ENCODE measurements at regions not wholly inside any gene's neighbourhood (a gene's known extent, or its start where the extent isn't known, plus 50 kb on each side); places are given as distances from the start of the nearest gene placed in this dataset.
"Not testable (repeated sequence)": the region's sequence is repeated elsewhere in the genome, so short reads cannot be mapped to it uniquely, and the experiment has no call there.

DNA sequence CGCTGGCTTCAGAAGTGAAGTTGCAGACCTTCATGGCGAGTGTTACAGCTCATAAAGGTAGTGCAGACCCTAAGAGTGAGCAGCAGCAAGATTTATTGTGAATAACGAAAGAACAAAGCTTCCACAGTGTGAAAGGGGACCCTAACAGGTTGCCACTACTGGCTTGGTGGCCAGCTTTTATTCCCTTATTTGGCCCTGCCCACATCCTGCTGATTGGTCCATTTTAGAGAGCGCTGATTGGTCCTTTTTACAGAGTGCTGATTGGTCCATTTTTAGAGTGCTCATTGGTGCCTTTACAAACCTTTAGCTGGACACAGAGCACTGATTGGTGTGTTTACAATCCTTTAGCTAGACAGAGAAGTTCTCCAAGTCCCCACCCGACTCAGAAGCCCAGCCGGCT is 298.0 kb upstream of the DLGAP1 start:
- H3K27me3 ChIP-seq (ENCODE audit: control insufficient read depth in 1 of 2, insufficient read depth in 1 of 2, low read length in 2 of 2); H2BK120ac ChIP-seq (ENCODE audit: low read depth, low read length); H2BK15ac ChIP-seq (ENCODE audit: low read depth, poor library complexity, severe bottlenecking); H2BK5ac ChIP-seq (ENCODE audit: low read depth, low read length, poor library complexity, severe bottlenecking); H2AFZ ChIP-seq (ENCODE audit: low read depth, low read length); H2BK12ac ChIP-seq (ENCODE audit: low read length in 2 of 2); H3K14ac ChIP-seq (ENCODE audit: low read length in 2 of 2); H3K9ac ChIP-seq (ENCODE audit: low read length); H3K27ac ChIP-seq (ENCODE audit: low read length, poor library complexity, severe bottlenecking); H3K18ac ChIP-seq (ENCODE audit: low read depth in 1 of 2, low read length in 2 of 2); H3K79me1 ChIP-seq (replicated peaks; ENCODE audit: low read length, poor library complexity, severe bottlenecking); H3K23ac ChIP-seq (ENCODE audit: low read length in 2 of 2); H4K8ac ChIP-seq (ENCODE audit: low read length); DNase-seq; H4K91ac ChIP-seq (ENCODE audit: low read length); H3K4me2 ChIP-seq (ENCODE audit: low read length, poor library complexity, severe bottlenecking); H3K4me1 ChIP-seq (ENCODE audit: control insufficient read depth, insufficient read depth, low read depth, low read length); H3K4ac ChIP-seq (ENCODE audit: low read depth in 1 of 2, low read length in 2 of 2); H3K36me3 ChIP-seq (ENCODE audit: control insufficient read depth in 1 of 2, insufficient read depth in 2 of 2, low read depth in 1 of 2, low read length in 2 of 2); H2AK5ac ChIP-seq (ENCODE audit: low read length, severe bottlenecking); H3K4me3 ChIP-seq (ENCODE audit: insufficient read depth in 1 of 2, low read depth in 1 of 2, low read length in 2 of 2): not testable (repeated sequence)
- peaks cover 11% of the 10 kb centered on the region for H3K9me3 ChIP-seq (ENCODE audit: control insufficient read depth, low read length)
- WGBS: 47% methylated on average over 6 of the region's 6 CpGs

GRCh38 chr18:4751523-4751922 is 296.4 kb upstream of the DLGAP1 start:
- WGBS: 93% methylated on average over 3 of the region's 3 CpGs
- H2BK120ac ChIP-seq (ENCODE audit: low read depth, low read length): no peak overlapping the region
- H4K91ac ChIP-seq (ENCODE audit: low read length): no peak overlapping the region
- no peak overlapping the region for H2BK5ac ChIP-seq (ENCODE audit: low read depth, low read length, poor library complexity, severe bottlenecking)
- H3K4ac ChIP-seq (ENCODE audit: low read depth in 1 of 2, low read length in 2 of 2): no peak overlapping the region
- H3K36me3 ChIP-seq (ENCODE audit: control insufficient read depth in 1 of 2, insufficient read depth in 2 of 2, low read depth in 1 of 2, low read length in 2 of 2): no peaks in the 10 kb centered on the region
- H3K4me1 ChIP-seq (ENCODE audit: control insufficient read depth, insufficient read depth, low read depth, low read length): no peaks in the 10 kb centered on the region
- H3K18ac ChIP-seq (ENCODE audit: low read depth in 1 of 2, low read length in 2 of 2): no peak overlapping the region
- no peaks in the 10 kb centered on the region for H3K27me3 ChIP-seq (ENCODE audit: control insufficient read depth in 1 of 2, insufficient read depth in 1 of 2, low read length in 2 of 2)
- H2BK12ac ChIP-seq (ENCODE audit: low read length in 2 of 2): no peak overlapping the region
- no peak overlapping the region for H3K27ac ChIP-seq (ENCODE audit: low read length, poor library complexity, severe bottlenecking)
- no peak for DNase-seq
- H3K4me2 ChIP-seq (ENCODE audit: low read length, poor library complexity, severe bottlenecking): no peak overlapping the region
- no peak overlapping the region for H3K14ac ChIP-seq (ENCODE audit: low read length in 2 of 2)
- H3K4me3 ChIP-seq (ENCODE audit: insufficient read depth in 1 of 2, low read depth in 1 of 2, low read length in 2 of 2): no peak overlapping the region
- H2AFZ ChIP-seq (ENCODE audit: low read depth, low read length): no peak overlapping the region
- H3K9me3 ChIP-seq (ENCODE audit: control insufficient read depth, low read length): peaks cover 12% of the 10 kb centered on the region
- H3K23ac ChIP-seq (ENCODE audit: low read length in 2 of 2): no peak overlapping the region
- H3K9ac ChIP-seq (ENCODE audit: low read length): no peak overlapping the region
- H3K79me1 ChIP-seq (replicated peaks; ENCODE audit: low read length, poor library complexity, severe bottlenecking): no peaks in the 10 kb centered on the region
- H4K8ac ChIP-seq (ENCODE audit: low read length): no peak overlapping the region
- no peak overlapping the region for H2BK15ac ChIP-seq (ENCODE audit: low read depth, poor library complexity, severe bottlenecking)
- no peak overlapping the region for H2AK5ac ChIP-seq (ENCODE audit: low read length, severe bottlenecking)

GRCh38 chr18:4750393-4751346 is 295.6 kb upstream of the DLGAP1 start:
- H2AK5ac ChIP-seq (ENCODE audit: low read length, severe bottlenecking): no peak overlapping the region
- H3K4me3 ChIP-seq (ENCODE audit: insufficient read depth in 1 of 2, low read depth in 1 of 2, low read length in 2 of 2): no peak overlapping the region
- peaks cover 21% of the 10 kb centered on the region for H3K9me3 ChIP-seq (ENCODE audit: control insufficient read depth, low read length)
- H2BK15ac ChIP-seq (ENCODE audit: low read depth, poor library complexity, severe bottlenecking): no peak overlapping the region
- no peak overlapping the region for H3K9ac ChIP-seq (ENCODE audit: low read length)
- no peaks in the 10 kb centered on the region for H3K79me1 ChIP-seq (replicated peaks; ENCODE audit: low read length, poor library complexity, severe bottlenecking)
- H2BK5ac ChIP-seq (ENCODE audit: low read depth, low read length, poor library complexity, severe bottlenecking): no peak overlapping the region
- no peaks in the 10 kb centered on the region for H3K36me3 ChIP-seq (ENCODE audit: control insufficient read depth in 1 of 2, insufficient read depth in 2 of 2, low read depth in 1 of 2, low read length in 2 of 2)
- no peak overlapping the region for H2AFZ ChIP-seq (ENCODE audit: low read depth, low read length)
- H3K4me2 ChIP-seq (ENCODE audit: low read length, poor library complexity, severe bottlenecking): no peak overlapping the region
- no peak overlapping the region for H3K18ac ChIP-seq (ENCODE audit: low read depth in 1 of 2, low read length in 2 of 2)
- no peak overlapping the region for H4K91ac ChIP-seq (ENCODE audit: low read length)
- H3K4ac ChIP-seq (ENCODE audit: low read depth in 1 of 2, low read length in 2 of 2): no peak overlapping the region
- H3K27me3 ChIP-seq (ENCODE audit: control insufficient read depth in 1 of 2, insufficient read depth in 1 of 2, low read length in 2 of 2): no peaks in the 10 kb centered on the region
- H2BK12ac ChIP-seq (ENCODE audit: low read length in 2 of 2): no peak overlapping the region
- H4K8ac ChIP-seq (ENCODE audit: low read length): no peak overlapping the region
- H3K23ac ChIP-seq (ENCODE audit: low read length in 2 of 2): no peak overlapping the region
- no peak overlapping the region for H2BK120ac ChIP-seq (ENCODE audit: low read depth, low read length)
- WGBS: 87% methylated on average over 5 of the region's 8 CpGs
- no peak overlapping the region for H3K27ac ChIP-seq (ENCODE audit: low read length, poor library complexity, severe bottlenecking)
- DNase-seq: no peak
- H3K4me1 ChIP-seq (ENCODE audit: control insufficient read depth, insufficient read depth, low read depth, low read length): no peaks in the 10 kb centered on the region
- no peak overlapping the region for H3K14ac ChIP-seq (ENCODE audit: low read length in 2 of 2)

DNA sequence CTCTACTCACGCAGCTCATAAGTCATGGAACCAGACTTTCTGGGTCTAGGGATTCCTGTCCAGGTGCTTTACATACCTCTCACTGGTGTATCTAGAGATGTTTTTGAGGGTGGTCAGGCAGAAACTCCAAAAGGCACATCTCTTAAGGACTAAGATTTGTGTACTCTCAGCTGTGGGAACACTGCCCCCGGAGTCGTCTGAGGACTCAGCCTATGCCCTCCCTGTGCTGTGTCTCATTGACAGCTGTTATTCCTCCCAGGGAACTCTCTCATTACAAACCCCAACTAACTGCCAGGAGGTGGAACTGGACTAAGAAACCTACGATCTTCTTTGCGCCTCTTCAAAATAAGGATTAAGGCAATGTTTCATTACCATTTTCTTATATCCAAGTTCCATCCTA is 293.9 kb upstream of the DLGAP1 start:
- no peak overlapping the region for H4K8ac ChIP-seq (ENCODE audit: low read length)
- no peak overlapping the region for H2AK5ac ChIP-seq (ENCODE audit: low read length, severe bottlenecking)
- H2BK15ac ChIP-seq (ENCODE audit: low read depth, poor library complexity, severe bottlenecking): no peak overlapping the region
- H3K36me3 ChIP-seq (ENCODE audit: control insufficient read depth in 1 of 2, insufficient read depth in 2 of 2, low read depth in 1 of 2, low read length in 2 of 2): no peaks in the 10 kb centered on the region
- H3K9ac ChIP-seq (ENCODE audit: low read length): no peak overlapping the region
- H3K4me1 ChIP-seq (ENCODE audit: control insufficient read depth, insufficient read depth, low read depth, low read length): no peaks in the 10 kb centered on the region
- no peaks in the 10 kb centered on the region for H3K79me1 ChIP-seq (replicated peaks; ENCODE audit: low read length, poor library complexity, severe bottlenecking)
- no peak for DNase-seq
- H3K14ac ChIP-seq (ENCODE audit: low read length in 2 of 2): no peak overlapping the region
- no peak overlapping the region for H3K27ac ChIP-seq (ENCODE audit: low read length, poor library complexity, severe bottlenecking)
- H2BK5ac ChIP-seq (ENCODE audit: low read depth, low read length, poor library complexity, severe bottlenecking): no peak overlapping the region
- H3K27me3 ChIP-seq (ENCODE audit: control insufficient read depth in 1 of 2, insufficient read depth in 1 of 2, low read length in 2 of 2): no peaks in the 10 kb centered on the region
- H3K18ac ChIP-seq (ENCODE audit: low read depth in 1 of 2, low read length in 2 of 2): no peak overlapping the region
- H3K4me2 ChIP-seq (ENCODE audit: low read length, poor library complexity, severe bottlenecking): no peak overlapping the region
- H2AFZ ChIP-seq (ENCODE audit: low read depth, low read length): no peak overlapping the region
- peaks cover 25% of the 10 kb centered on the region for H3K9me3 ChIP-seq (ENCODE audit: control insufficient read depth, low read length)
- H3K4me3 ChIP-seq (ENCODE audit: insufficient read depth in 1 of 2, low read depth in 1 of 2, low read length in 2 of 2): no peak overlapping the region
- no peak overlapping the region for H3K4ac ChIP-seq (ENCODE audit: low read depth in 1 of 2, low read length in 2 of 2)
- no peak overlapping the region for H3K23ac ChIP-seq (ENCODE audit: low read length in 2 of 2)
- WGBS: 75% methylated on average over 5 of the region's 5 CpGs
- no peak overlapping the region for H2BK12ac ChIP-seq (ENCODE audit: low read length in 2 of 2)
- no peak overlapping the region for H4K91ac ChIP-seq (ENCODE audit: low read length)
- H2BK120ac ChIP-seq (ENCODE audit: low read depth, low read length): no peak overlapping the region

Data from mesenchymal stem cell (in vitro differentiated cells and primary cell).